ENCODE measurements at regions not wholly inside any gene's neighbourhood (a gene's known extent, or its start where the extent isn't known, plus 50 kb on each side); places are given as distances from the start of the nearest gene placed in this dataset.
"Not testable (repeated sequence)": the region's sequence is repeated elsewhere in the genome, so short reads cannot be mapped to it uniquely, and the experiment has no call there.

DNA sequence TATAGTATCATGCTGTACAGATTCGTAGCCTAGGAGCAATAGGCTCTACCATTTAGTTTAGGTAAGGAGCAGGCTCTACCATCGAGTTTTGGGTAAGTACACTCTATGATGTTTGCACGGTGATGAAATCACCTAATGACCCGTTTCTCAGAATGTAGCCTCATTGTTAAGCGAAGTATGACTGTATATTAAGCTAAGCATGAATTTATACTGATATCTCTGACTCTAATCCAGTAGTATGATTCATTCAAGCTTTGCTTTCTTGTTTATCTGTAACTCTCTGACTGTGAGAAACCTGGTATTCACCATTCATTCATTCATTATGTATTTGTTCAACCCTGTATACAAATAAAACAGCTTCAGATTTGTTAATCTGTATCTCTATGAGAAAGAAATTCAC lies 283.9 kb upstream of the PRICKLE1 start:
- no peak for DNase-seq

DNA sequence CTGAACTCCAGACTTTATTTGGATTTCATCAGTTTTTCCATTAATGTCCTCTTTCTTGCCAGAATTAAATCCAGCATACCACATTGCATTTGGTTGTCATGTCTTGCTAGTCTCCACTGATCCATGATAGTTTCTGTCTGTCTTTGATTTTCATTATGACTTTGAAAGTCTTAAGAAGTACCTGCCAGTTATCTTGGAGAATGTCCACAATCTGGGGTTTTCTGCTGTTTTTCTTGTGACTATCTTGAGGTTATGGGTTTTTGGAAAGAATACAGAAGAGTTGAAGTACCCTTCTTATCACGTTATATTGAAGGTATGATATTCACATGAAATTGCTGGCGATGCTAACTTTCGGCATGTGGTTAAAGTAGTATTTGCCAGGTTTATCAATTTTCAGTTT lies 282.3 kb upstream of the PRICKLE1 start:
- DNase-seq, result no peak

DNA sequence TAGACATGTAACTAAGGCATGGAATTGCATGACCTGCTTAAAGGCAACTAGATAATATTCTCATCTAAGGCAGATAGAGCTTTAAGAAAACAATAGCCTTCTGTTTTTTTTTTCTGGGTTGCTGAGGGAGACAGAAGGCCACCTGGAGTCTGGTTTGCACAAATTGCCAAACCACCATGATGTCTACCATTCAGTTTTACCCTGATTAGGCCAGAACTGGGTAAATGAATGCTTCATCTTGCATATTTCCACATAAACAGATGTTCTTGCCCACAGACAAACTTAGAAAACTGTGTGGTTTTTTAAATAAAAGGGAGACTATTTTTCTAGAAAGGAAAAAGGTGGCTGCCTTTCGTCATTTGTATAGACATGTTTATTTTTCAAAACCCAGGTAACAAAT lies 278.7 kb upstream of the PRICKLE1 start:
- DNase-seq, result no peak

DNA sequence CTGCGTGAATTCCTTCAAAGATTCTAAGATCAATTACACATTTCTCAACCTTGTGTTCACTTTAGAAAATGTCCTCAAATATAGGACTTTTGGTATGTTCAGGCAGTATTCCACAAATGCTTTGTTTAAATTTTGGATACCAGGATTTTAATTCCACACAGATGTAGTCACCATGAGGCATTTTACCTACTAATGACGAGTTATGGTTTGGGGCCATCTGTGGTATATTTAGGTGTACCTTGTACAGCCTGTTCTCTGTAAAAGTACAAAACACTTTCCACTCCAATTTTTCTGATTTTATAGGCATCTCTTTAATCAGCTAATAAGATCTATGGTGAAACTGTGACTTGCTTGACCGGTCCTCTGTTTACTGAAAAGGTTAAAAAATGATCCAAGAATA lies 275.7 kb upstream of the PRICKLE1 start:
- DNase-seq, result no peak

DNA sequence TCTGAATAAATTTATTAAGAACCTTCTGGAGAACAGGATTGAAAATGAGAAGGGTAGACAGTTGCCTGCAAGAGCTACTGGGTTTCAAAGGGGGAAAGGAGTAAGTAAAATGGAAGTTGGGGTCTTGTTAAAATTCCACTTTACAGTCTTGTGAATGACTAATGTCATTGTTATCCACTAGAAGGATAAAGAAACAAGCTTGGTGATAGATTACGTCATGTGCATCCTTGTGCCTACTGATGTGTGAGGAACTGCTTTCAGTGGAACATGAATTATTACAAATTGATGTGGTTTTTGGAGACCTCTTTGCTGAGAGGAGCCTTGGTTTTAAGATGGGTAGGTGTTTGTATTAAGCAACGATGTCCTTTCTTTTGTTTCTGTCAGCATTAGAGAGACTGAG lies 272.5 kb upstream of the PRICKLE1 start:
- DNase-seq, result no peak

DNA sequence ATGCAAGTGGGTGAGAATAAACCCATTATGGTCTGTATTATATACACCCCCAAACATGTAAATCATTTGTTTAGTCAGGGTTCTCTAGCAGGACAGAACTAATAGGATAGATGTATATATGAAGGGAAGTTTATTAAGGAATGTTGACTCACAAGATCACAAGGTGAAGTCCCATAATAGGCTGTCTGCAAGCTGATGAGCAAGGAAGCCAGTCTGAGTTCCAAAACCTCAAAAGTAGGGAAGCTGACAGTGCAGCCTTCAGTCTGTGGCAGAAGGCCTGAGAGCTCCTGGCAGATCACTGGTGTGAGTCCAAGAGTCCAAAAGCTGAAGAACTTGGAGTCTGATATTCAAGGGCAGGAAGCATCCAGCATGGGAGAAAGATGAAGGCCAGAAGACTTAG lies 270.8 kb upstream of the PRICKLE1 start:
- DNase-seq, result not testable (repeated sequence)

DNA sequence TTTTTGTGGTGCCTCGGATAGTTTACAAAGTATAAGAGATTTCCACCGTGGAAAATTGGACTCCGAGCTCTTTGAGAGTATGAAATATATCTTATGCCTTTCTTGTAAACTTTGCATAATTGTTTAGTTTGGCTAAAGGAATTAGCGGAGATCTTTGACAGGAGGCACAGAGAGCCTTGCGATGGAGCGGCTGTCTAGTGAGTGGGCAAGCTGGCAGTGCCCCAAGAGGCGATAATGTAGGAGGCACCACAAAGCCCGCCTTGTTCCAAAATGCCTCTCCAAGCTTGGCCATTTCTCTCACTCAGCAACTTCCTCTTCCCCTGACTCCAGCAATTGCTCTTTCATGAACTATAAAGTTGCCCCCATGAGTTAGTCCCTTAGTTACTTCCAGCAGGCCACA lies 270.1 kb upstream of the PRICKLE1 start:
- DNase-seq, result peak in 11 of 56 donors; percentile 0 to 20 (median 2)

DNA sequence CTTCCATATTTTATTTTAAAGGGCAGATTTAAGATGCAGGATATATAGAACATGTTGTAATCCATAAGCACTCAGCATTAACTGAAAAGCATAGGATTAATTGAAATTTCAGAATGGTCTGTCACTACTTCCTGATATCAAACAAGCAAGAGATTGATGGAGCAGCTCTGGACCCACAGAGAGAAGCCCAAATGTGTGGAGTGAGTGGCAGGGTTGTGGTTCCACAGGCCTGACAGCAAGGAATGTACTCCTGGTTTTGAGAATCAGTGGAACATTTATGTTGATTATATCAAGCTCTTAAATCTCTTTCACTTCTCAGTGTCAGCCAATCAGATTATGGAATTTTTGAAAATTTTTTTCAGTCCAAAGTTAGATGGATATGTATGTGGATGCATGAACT lies 267.6 kb upstream of the PRICKLE1 start:
- DNase-seq, result no peak

DNA sequence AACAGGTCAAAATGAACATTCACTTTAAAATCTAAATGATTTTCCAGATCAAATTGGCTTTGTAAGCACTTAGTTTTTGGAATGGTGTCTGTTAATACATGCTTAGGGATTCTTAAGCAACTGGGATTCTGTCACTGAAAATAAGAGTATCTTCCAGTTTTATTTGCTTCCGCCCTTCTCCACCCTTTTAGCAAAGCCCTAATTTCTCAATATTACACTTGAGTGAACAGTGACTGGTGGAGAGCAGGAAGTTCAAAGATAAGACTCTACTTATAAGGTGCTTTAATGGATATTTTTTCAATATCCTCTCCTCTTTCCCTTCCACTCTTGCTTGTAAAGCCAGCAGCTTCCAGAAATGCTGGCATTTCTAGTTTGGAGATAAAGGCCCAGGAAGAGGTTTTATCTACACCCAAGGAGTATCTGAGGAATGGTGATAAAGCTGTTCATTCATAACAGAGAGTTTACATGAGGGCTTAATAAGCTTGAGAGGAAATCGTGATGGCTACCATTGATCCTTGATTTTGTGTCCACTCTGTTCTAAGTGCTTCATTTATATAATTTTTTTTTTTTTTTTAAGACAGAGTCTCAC lies 265.9 kb upstream of the PRICKLE1 start:
- no peak for DNase-seq

DNA sequence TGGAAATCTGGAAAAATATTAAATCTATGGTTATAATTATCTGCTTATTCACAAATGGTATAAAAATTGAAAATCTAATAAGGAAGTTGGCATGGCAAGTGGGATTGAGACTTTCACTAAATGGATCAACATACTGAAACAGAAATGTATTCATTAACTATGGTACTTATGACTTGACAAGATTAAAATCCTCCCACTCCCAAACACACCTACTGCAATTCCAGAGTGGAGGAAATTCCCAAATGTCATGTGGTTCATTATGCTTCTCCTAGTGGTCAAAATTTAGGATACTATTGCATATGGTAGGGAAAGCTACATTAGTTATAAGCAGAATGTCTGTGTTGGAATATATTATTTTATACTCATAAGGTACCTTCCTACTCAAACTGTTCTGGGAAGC lies 265.3 kb upstream of the PRICKLE1 start:
- no peak for DNase-seq

DNA sequence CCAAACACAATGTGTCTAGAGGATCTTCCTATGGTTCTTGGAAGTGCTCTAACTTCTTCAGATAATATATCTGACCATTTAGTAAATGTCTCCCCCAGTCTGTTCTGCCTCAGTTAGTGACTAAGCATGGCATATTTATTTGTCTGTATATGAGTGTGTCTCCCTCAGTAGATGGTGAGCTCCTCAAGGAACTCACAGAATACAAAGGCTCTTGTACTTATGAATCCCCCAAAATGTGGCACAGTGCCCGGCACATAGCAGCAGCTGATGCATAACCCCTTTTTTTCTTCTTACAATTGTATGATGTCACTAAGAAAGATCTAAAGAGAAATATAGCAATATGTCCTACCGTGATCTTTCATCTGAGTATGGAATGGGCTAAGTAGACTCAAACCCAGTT lies 264.7 kb upstream of the PRICKLE1 start:
- no peak for DNase-seq

DNA sequence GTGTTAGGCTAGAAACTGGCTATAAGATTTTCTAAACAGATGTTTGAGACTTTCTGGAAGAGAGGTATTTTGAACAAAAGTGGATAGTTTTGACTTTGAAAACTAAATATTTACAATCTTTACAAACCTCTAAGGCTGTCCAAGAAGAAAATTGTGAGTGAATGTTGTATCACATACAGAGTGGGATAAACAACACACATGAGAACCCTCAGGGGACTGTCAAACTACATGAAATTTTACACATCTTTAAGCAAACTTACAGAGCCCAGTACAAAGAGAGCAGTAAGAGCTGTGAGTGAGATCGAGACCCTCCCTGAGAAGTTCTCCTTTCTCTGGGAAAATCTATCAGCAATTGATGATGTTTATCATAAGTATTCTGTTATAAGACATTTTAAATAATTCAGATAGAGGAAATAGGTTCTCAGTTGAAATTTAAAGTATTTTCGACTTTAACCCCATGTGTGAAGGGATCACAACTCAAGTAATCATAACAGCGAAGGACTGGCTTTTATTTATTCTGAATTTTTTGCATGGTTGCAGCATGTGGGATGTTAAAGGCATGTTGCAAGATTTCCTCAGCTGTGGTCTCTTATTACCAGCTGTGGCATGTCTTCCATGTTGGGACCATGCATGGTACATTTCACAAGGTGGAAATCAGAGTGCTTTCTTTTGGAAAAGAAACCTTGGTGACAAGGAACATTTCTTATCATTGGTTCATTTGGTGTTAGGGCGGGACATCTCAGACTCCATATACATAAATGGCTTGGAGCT lies 264.0 kb upstream of the PRICKLE1 start:
- no peak for DNase-seq

DNA sequence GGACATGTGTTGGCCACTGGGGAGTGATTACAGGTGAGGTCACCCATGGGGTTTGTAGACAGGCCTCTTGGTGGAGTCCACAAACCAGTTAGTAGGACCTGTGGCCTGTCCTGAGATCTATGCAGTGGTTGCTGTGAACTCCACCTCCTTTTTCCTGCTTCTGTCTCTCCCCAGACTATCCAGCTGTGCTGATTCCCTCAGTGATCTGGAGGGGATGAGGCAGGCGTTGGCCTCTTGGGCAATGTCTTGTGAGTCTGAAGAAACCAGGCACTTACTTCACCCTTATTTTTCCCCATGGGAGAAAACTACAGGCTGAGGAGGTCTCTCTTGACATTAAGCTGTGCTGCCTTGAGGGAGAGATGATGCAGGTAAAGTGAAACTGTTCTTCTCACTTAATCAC lies 257.2 kb upstream of the PRICKLE1 start:
- no peak for DNase-seq

DNA sequence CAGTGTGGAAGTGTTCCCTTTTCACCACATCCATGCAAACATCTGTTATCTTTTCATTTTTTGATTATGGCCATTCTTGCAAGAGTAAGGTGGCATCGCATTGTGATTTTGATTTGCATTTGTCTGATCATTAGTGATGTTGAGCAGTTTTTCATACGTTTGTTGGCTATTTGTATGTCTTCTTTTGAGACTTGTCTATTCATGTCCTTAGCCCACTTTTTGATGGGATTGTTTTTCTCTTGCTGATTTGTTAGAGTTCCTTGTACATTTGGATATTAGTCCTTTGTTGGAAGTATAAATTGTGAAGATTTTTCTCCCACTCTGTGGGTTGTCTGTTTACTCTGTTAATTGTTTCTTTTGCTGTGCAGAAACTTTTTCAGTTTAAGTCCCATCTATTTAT lies 244.5 kb upstream of the PRICKLE1 start:
- no peak for DNase-seq

DNA sequence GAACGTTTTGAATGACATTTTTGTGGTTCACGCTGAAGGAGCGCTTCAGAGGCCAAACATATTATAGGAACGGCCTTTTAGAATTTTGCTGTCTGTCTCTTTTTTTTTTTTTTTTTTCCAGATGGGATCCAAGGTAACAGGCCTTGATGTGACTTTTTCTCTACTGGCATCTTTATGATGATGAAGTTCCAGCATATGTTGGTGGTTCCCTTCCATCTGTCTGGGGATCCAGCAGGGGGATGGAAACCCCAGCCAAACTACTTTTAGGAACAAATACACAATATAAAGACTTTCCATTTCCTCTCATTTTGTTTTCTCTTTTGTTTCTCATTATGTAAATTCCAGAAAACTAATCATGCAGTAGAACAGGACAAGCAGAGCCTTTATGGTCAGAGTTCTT lies 239.3 kb upstream of the PRICKLE1 start:
- no peak for DNase-seq

DNA sequence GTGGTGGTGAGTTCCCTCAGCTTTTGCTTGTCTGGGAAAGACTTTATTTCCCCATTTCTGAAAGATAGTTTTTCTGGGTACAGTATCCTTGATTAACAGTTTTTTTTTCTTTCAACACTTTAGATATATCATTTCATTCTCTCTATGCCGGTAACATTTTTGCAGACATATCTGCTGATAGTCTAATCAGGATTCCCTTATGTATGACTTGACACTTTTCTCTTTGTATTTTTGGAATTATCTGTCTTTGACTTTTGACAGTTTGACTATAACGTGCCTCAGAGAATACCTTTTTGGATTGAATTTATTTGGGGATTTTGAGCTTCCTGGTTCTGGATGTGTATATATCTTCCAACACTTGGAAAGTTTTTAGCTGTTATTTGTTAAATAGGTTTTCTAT lies 234.8 kb upstream of the PRICKLE1 start:
- no peak for DNase-seq

DNA sequence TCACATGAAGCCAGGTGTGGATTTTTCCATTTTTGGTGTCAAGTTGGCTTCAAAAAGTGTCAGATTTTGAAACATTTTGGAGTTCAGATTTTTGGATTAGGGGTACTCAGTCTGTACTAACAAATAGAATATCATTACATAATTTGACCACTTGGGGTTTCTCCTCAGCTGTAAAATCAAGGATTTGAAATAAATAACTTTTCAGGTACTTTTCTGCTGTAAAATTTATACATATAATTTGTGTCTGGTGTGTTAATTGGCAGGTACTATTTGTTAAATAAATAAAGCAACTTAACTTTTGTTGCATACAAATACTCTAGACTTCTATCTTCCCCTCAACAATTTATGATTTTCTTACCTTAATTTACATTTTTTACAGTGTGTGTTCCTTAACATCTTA lies 234.1 kb upstream of the PRICKLE1 start:
- no peak for DNase-seq

DNA sequence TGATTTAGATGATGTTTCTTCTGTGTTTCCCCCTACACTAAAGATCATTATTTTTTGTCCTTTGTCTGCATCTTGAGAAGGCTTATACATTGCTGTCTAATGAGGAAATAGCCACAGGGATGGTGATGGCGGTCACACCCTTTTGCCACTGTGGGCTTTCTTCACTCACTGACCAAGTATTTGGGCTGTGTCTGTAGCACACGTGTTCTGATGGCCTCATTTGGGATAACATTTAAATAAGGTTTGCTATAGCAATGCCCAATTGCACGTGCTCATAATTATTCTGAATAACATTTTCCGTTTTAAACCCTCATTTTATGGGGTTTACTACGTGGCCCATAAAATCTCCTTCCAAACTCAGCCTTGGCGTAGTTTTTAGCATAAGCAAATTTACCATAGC lies 230.3 kb upstream of the PRICKLE1 start:
- DNase-seq, result no peak

DNA sequence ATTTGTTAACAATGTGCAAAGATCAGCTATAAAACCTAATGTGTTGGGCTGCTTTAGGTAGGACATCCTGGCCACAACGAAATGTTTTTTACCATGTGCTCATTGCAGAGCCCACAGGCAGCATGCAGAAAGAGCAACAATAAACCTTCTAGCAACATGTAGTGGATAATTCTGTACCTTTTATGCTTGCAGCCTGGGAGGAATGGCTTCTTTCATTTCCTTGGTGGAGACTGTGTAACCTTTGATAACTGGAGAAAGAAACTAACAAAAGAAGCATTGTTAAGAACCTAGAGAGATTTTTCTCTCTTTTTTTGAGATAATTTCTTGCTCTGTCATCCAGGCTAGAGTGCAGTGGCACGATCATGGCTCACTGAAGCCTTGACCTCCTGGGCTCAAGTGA lies 225.5 kb upstream of the PRICKLE1 start:
- no peak for DNase-seq

DNA sequence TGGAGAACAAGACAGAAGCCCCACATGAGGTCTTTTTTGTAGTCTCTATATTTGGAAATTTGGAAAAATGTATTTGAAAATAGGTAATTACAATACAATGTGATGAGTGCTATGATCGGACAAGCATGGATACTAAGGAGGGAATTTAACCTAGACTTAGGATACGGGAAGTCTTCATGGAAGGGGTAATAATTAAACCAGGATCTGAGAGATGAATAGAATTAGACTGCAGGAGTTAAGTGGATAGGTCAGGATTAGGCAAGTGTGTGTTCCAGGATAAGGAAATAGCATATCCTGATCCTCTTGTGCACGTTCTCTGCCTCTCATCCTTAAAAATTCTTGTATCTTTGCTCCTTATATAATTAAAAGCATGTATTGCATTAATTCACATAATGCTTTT lies 223.3 kb upstream of the PRICKLE1 start:
- no peak for DNase-seq

DNA sequence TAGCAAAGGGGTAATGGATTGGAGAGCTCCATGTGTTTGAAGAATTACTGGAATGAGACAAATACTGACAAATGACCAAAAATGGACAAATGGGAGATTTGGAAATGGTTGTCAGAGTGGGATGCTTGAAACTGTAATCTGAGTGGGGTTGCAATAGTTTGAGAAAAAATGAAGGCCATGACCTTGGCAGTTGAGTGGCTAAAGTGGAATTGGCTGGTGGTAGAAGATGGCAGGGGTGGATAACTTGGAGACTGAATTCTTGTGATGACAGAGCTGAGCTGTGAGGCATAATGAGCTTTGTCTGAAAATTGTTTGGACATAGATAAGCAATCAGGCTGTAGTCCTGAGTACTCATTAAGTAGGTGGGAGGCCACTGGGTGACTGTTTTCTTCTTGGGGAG lies 222.5 kb upstream of the PRICKLE1 start:
- no peak for DNase-seq

DNA sequence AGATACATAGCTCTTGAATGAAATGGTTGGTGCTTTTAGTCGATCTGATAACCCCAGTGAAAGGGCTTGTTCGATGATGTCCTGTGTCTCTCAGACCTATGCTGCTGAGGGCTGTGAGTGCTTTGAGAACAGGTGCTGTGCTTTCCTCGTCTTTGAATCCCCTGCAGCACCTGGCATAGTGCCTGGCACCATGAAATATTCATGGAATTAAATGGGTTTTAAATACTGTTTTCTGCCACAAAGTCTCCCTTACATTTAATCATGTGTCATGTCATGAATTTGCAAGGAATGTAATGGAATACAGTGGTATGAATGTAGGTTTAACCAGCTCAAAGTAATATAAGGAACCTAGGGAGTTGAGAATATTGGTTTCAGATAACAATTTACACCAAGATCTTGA lies 220.5 kb upstream of the PRICKLE1 start:
- no peak for DNase-seq

DNA sequence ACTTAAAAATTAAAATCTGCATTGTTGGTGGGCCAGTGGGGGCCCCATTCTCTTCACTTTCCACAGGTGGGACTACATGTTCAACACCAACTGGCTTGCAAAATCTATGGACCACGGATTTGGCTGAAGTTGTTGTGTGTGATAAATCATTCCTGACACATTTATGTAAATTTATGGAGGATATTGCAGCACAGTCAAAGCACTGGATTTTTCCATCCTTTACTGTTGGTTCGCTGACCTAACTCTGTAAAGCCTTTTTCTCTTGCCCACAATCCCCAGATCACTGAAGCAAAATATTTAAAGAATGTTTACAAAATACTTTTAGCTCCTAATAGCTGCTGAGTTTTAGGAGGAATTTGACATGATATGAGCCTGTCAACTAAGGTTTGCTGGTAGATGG lies 219.7 kb upstream of the PRICKLE1 start:
- DNase-seq, result no peak

DNA sequence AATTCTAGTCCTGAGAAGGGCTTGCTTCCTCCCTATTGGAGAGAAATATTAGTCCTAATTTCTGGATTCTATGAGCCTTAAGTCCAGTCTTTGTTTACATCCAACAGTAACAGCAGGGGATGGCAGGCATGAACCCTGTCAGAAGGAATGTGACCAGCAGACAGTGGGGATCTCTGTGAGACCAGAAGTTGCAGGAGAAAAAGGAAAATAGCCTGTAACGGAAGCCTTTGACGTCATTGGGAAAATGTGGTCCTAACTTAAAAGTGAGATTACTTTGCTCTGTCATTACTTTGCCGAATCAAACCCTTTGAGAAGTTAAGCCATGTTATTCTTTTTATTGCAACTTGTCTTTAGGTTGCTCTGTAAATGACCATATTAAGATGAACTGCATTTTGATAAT lies 218.2 kb upstream of the PRICKLE1 start:
- DNase-seq, result no peak

Measured in nucleus accumbens (tissue), 56 donors.